ENCODE measurements at regions not wholly inside any gene's neighbourhood (a gene's known extent, or its start where the extent isn't known, plus 50 kb on each side); places are given as distances from the start of the nearest gene placed in this dataset.
"Not testable (repeated sequence)": the region's sequence is repeated elsewhere in the genome, so short reads cannot be mapped to it uniquely, and the experiment has no call there.

- in situ Hi-C loops (cut with HindIII; ENCODE audit: low sequenced_read_pairs) = no loop called here
- no peak for TF ChIP-seq CTCF (IDR thresholded peaks at IDR 0.05; ENCODE audit: low read depth, low read length)
- no peak overlapping the region for H3K4me3 ChIP-seq (ENCODE audit: low read depth, low read length)
- DNase-seq (ENCODE audit: low read depth, low spot score) = no peak
These were observed 54.8 kb upstream of the DCLK2 start for GRCh38 chr4:150023489-150023888.

GRCh38 chr4:150026987-150027386 is 51.3 kb upstream of the DCLK2 start:
- H3K4me3 ChIP-seq (ENCODE audit: low read depth, low read length); DNase-seq (ENCODE audit: low read depth, low spot score); in situ Hi-C loops (cut with HindIII; ENCODE audit: low sequenced_read_pairs): not testable (repeated sequence)

All from astrocyte of the spinal cord (primary cell).